GM12892 (cell line): ENCODE measurements at regions not wholly inside any gene's neighbourhood (a gene's known extent, or its start where the extent isn't known, plus 50 kb on each side); places are given as distances from the start of the nearest gene placed in this dataset.

Experiments used
- DNase-seq: peaks from one replicate; pipeline ENCODE4 v3.0.0; 2011; ENCODE audit not compliant: insufficient read length
- FAIRE-seq: peaks from 2 replicates; lab custom pipeline; 2011; peaks lifted over from hg19 to GRCh38; lab: Jason Lieb, UNC
- POLR2A ChIP-seq: IDR thresholded peaks from 2 replicates; pipeline ENCODE4 v1.6.1; 2011; ENCODE audit warnings: low read depth, low read length, control low read depth
- POLR2AphosphoS5 ChIP-seq: IDR thresholded peaks from 2 replicates; pipeline ENCODE4 v1.6.1; 2011; ENCODE audit warnings: low read depth, low read length, control low read depth
- TAF1 ChIP-seq: IDR thresholded peaks from 2 replicates; pipeline ENCODE4 v1.6.1; 2011; ENCODE audit warnings: low read depth, mild to moderate bottlenecking, control low read depth, low read length, borderline replicate concordance

GRCh38 chr5:120375248-120375647 is 88.9 kb upstream of the PRR16 start:
- FAIRE-seq (no peak), DNase-seq (no peak)
- TF ChIP-seq TAF1 (no peak), POLR2A (no peak), POLR2AphosphoS5 (no peak)

GRCh38 chr5:120380644-120381043 is 83.5 kb upstream of the PRR16 start:
- TF ChIP-seq POLR2AphosphoS5 (no peak), TAF1 (no peak), POLR2A (no peak)
- no peak for FAIRE-seq
- DNase-seq: no peak

GRCh38 chr5:120382833-120383232 is 81.3 kb upstream of the PRR16 start:
- TF ChIP-seq POLR2AphosphoS5: no peak
- TF ChIP-seq POLR2A: no peak
- no peak for TF ChIP-seq TAF1
- FAIRE-seq: no peak
- DNase-seq: no peak

- FAIRE-seq: no peak
- TF ChIP-seq POLR2A (no peak), POLR2AphosphoS5 (no peak), TAF1 (no peak)
- DNase-seq: no peak
Measured at GRCh38 chr5:120386981-120387380, 77.1 kb upstream of the PRR16 start.

GRCh38 chr5:120388016-120388781 is 75.9 kb upstream of the PRR16 start:
- no peak for TF ChIP-seq TAF1
- TF ChIP-seq POLR2AphosphoS5: no peak
- TF ChIP-seq POLR2A: no peak
- no peak for DNase-seq
- FAIRE-seq: no peak

- no peak for TF ChIP-seq POLR2AphosphoS5
- no peak for TF ChIP-seq TAF1
- no peak for TF ChIP-seq POLR2A
- DNase-seq (no peak), FAIRE-seq (no peak)
Measured at GRCh38 chr5:120394259-120394658, 69.8 kb upstream of the PRR16 start.

GRCh38 chr5:120396186-120396585 is 67.9 kb upstream of the PRR16 start:
- no peak for DNase-seq
- TF ChIP-seq TAF1: no peak
- FAIRE-seq: no peak

- FAIRE-seq (no peak), DNase-seq (no peak)
- TF ChIP-seq POLR2AphosphoS5 (no peak), TAF1 (no peak), POLR2A (no peak)
Measured at GRCh38 chr5:120400356-120400755, 63.7 kb upstream of the PRR16 start.

- DNase-seq: no peak
- no peak for FAIRE-seq
- TF ChIP-seq POLR2A: no peak
- no peak for TF ChIP-seq POLR2AphosphoS5
- TF ChIP-seq TAF1: no peak
Measured at GRCh38 chr5:120402606-120403005, 61.5 kb upstream of the PRR16 start.

- TF ChIP-seq TAF1 (no peak), POLR2AphosphoS5 (no peak), POLR2A (no peak)
- FAIRE-seq (no peak), DNase-seq (no peak)
Measured at GRCh38 chr5:120405286-120405864, 58.7 kb upstream of the PRR16 start.

- FAIRE-seq: no peak
Measured at GRCh38 chr5:120405923-120406322, 58.2 kb upstream of the PRR16 start.

GRCh38 chr5:120413686-120414085 is 50.4 kb upstream of the PRR16 start:
- DNase-seq (no peak), FAIRE-seq (no peak)

More at GRCh38 chr5:120405923-120406322, 58.2 kb upstream of the PRR16 start:
- no peak for DNase-seq
- TF ChIP-seq POLR2A: no peak

More at GRCh38 chr5:120413686-120414085, 50.4 kb upstream of the PRR16 start:
- no peak for TF ChIP-seq POLR2AphosphoS5
- no peak for TF ChIP-seq POLR2A
- TF ChIP-seq TAF1: no peak
